GM19239 (cell line): ENCODE measurements at regions not wholly inside any gene's neighbourhood (a gene's known extent, or its start where the extent isn't known, plus 50 kb on each side); places are given as distances from the start of the nearest gene placed in this dataset.
"Not testable (repeated sequence)": the region's sequence is repeated elsewhere in the genome, so short reads cannot be mapped to it uniquely, and the experiment has no call there.

Experiments
- DNase-seq: peaks from one replicate; pipeline ENCODE4 v3.0.0; 2011; ENCODE audit warnings: low spot score; ENCODE audit not compliant: insufficient read length
- FAIRE-seq: peaks from 2 replicates; lab custom pipeline; 2011; peaks lifted over from hg19 to GRCh38; lab: Jason Lieb, UNC

GRCh38 chr13:87961546-87961945 lies 290.4 kb downstream of the SLITRK5 start:
- DNase-seq (no peak), FAIRE-seq (no peak)

- no peak for FAIRE-seq
- DNase-seq: no peak
Observed at GRCh38 chr13:87972568-87972967, 301.4 kb downstream of the SLITRK5 start.

GRCh38 chr13:87975035-87975434 lies 303.9 kb downstream of the SLITRK5 start:
- DNase-seq: no peak
- no peak for FAIRE-seq

- DNase-seq, FAIRE-seq: not testable (repeated sequence)
Observed at GRCh38 chr13:87976650-87977049, 305.5 kb downstream of the SLITRK5 start.

- FAIRE-seq (no peak), DNase-seq (no peak)
Observed at GRCh38 chr13:87981416-87981815, 310.2 kb downstream of the SLITRK5 start.

- DNase-seq (no peak), FAIRE-seq (no peak)
Observed at GRCh38 chr13:87982400-87982799, 311.2 kb downstream of the SLITRK5 start.

GRCh38 chr13:87986639-87987250 lies 315.6 kb downstream of the SLITRK5 start:
- FAIRE-seq: no peak

GRCh38 chr13:87998081-87998480 lies 326.9 kb downstream of the SLITRK5 start:
- FAIRE-seq (no peak), DNase-seq (no peak)

More at GRCh38 chr13:87986639-87987250, 315.6 kb downstream of the SLITRK5 start:
- DNase-seq: no peak

GRCh38 chr13:87999240-87999700 lies 328.1 kb downstream of the SLITRK5 start:
- no peak for DNase-seq
- FAIRE-seq: no peak

- no peak for DNase-seq
- FAIRE-seq: no peak
Observed at GRCh38 chr13:87999788-88000187, 328.6 kb downstream of the SLITRK5 start.

GRCh38 chr13:88000239-88000638 lies 329.1 kb downstream of the SLITRK5 start:
- DNase-seq: no peak
- no peak for FAIRE-seq

GRCh38 chr13:88000787-88001186 lies 329.6 kb downstream of the SLITRK5 start:
- FAIRE-seq: no peak
- no peak for DNase-seq

GRCh38 chr13:88005188-88005587 lies 334.0 kb downstream of the SLITRK5 start:
- no peak for DNase-seq
- no peak for FAIRE-seq

GRCh38 chr13:88014527-88014926 lies 343.4 kb downstream of the SLITRK5 start:
- no peak for FAIRE-seq
- no peak for DNase-seq

- DNase-seq (no peak), FAIRE-seq (no peak)
Observed at GRCh38 chr13:88022431-88023208, 351.4 kb downstream of the SLITRK5 start.

- FAIRE-seq (no peak), DNase-seq (no peak)
Observed at GRCh38 chr13:88026241-88026640, 355.1 kb downstream of the SLITRK5 start.

- no peak for DNase-seq
- no peak for FAIRE-seq
Observed at GRCh38 chr13:88031980-88032559, 360.9 kb downstream of the SLITRK5 start.

- not testable (repeated sequence) for FAIRE-seq, DNase-seq
Observed at GRCh38 chr13:88036205-88036604, 365.0 kb downstream of the SLITRK5 start.

GRCh38 chr13:88042489-88042888 lies 371.3 kb downstream of the SLITRK5 start:
- DNase-seq (no peak), FAIRE-seq (no peak)

- no peak for DNase-seq
- FAIRE-seq: no peak
Observed at GRCh38 chr13:88051746-88052482, 380.7 kb downstream of the SLITRK5 start.

GRCh38 chr13:88063741-88064140 lies 392.6 kb downstream of the SLITRK5 start:
- DNase-seq: no peak
- FAIRE-seq: no peak
